ENCODE measurements at regions not wholly inside any gene's neighbourhood (a gene's known extent, or its start where the extent isn't known, plus 50 kb on each side); places are given as distances from the start of the nearest gene placed in this dataset.

DNA sequence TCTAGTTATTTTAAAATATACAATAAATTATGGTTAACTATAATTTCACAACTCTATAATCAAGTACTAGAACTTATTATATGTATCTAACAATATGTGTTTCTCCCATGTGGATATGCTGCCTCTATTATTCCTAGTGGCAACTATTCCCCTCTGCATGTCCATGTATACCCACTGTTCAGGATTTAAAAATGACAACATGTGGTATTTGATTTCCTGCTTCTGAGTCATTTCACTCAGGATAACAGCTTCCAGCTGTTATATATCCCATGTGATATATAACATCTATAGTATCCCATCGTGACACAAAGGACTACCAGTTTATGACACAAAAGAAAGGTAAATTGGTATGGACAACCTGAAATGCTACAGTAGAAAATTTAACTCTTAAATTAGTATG is 167.4 kb upstream of the TACR3 start:
- no peak overlapping the region for H3K4me3 ChIP-seq
- intact Hi-C loops (cut with DNase I), result no loop called here
- TF ChIP-seq POLR2A (IDR thresholded peaks at IDR 0.05), result no peak
- no peak for TF ChIP-seq CTCF (IDR thresholded peaks at IDR 0.05)
- H3K9me3 ChIP-seq (replicated peaks in 1 of 3), result no peaks in the 10 kb centered on the region
- DNase-seq, result no peak
- WGBS, 4 donors, result 66 to 83% (median 79%) methylated on average over 1 of the region's 1 CpG
- H3K27me3 ChIP-seq, result no peaks in the 10 kb centered on the region
- no peak overlapping the region for H3K27ac ChIP-seq
- no peaks in the 10 kb centered on the region for H3K36me3 ChIP-seq (replicated peaks in 1 of 2)
- H3K4me1 ChIP-seq (replicated peaks in 1 of 2), result no peaks in the 10 kb centered on the region

GRCh38 chr4:103885152-103885551 is 165.4 kb upstream of the TACR3 start:
- no peak for DNase-seq
- intact Hi-C loops (cut with DNase I), result no loop called here
- WGBS, 4 donors, result 18 to 42% (median 34%) methylated on average over 3 of the region's 3 CpGs
- Histone ChIP-seq H3K4me3 (no peak overlapping the region), H3K9me3 (replicated peaks in 1 of 3) (no peaks in the 10 kb centered on the region), H3K4me1 (replicated peaks in 1 of 2) (no peaks in the 10 kb centered on the region), H3K36me3 (replicated peaks in 1 of 2) (no peaks in the 10 kb centered on the region), H3K27ac (no peak overlapping the region), H3K27me3 (no peaks in the 10 kb centered on the region)
- TF ChIP-seq POLR2A (IDR thresholded peaks at IDR 0.05), result no peak
- no peak for TF ChIP-seq CTCF (IDR thresholded peaks at IDR 0.05)

DNA sequence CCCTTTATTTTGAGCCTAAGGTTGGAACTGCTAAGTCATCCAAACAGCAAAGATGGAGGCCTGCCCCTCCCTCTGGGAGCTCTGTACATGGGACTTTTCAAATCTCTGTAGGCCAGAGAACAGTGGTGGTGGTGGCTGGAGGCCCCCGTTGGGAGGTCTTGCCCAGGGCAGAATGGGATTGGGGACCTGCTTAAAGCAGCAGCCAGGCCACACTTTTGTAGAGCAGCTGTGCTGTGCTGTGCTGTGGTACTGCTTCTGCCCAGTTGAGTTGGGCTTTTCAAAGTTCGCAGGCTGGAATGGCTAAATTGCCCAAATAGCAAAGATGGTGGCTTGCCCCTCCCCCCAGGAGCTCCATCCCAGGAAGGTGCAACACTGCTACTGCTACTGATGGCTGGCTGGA is 147.5 kb upstream of the TACR3 start:
- H3K27me3 ChIP-seq, result no peaks in the 10 kb centered on the region
- TF ChIP-seq POLR2A (IDR thresholded peaks at IDR 0.05) (no peak), CTCF (IDR thresholded peaks at IDR 0.05) (no peak)
- intact Hi-C loops (cut with DNase I), result no loop called here
- no peak overlapping the region for H3K4me3 ChIP-seq
- WGBS, 4 donors, result 74 to 91% (median 79%) methylated on average over 2 of the region's 2 CpGs
- H3K36me3 ChIP-seq (replicated peaks in 1 of 2), result no peaks in the 10 kb centered on the region
- DNase-seq, result no peak
- H3K27ac ChIP-seq, result no peak overlapping the region
- H3K4me1 ChIP-seq (replicated peaks in 1 of 2), result no peaks in the 10 kb centered on the region
- no peaks in the 10 kb centered on the region for H3K9me3 ChIP-seq (replicated peaks in 1 of 3)

GRCh38 chr4:103853627-103854026 is 133.8 kb upstream of the TACR3 start:
- DNase-seq, result no peak
- intact Hi-C loops (cut with DNase I), result no loop called here
- H3K36me3 ChIP-seq (replicated peaks in 1 of 2), result no peaks in the 10 kb centered on the region
- H3K4me1 ChIP-seq (replicated peaks in 1 of 2), result no peaks in the 10 kb centered on the region
- H3K9me3 ChIP-seq (replicated peaks in 1 of 3), result no peaks in the 10 kb centered on the region
- H3K27ac ChIP-seq, result no peak overlapping the region
- TF ChIP-seq CTCF (IDR thresholded peaks at IDR 0.05), result no peak
- no peak for TF ChIP-seq POLR2A (IDR thresholded peaks at IDR 0.05)
- no peaks in the 10 kb centered on the region for H3K27me3 ChIP-seq
- H3K4me3 ChIP-seq, result no peak overlapping the region
